D341Med (cell line): ENCODE measurements at regions not wholly inside any gene's neighbourhood (a gene's known extent, or its start where the extent isn't known, plus 50 kb on each side); places are given as distances from the start of the nearest gene placed in this dataset.

Experiments used
- DNase-seq: peaks from one replicate; pipeline ENCODE4 v3.0.0; 2012; ENCODE audit warnings: low spot score

- DNase-seq = no peak
Observed at GRCh38 chr7:108974641-108975040, 405.0 kb downstream of the DNAJB9 start.

GRCh38 chr7:108985037-108985436 is 415.4 kb downstream of the DNAJB9 start:
- DNase-seq = no peak

GRCh38 chr7:108989319-108989718 is 419.6 kb downstream of the DNAJB9 start:
- DNase-seq = no peak

- DNase-seq = no peak
Observed at GRCh38 chr7:108997480-108997879, 427.8 kb downstream of the DNAJB9 start.

GRCh38 chr7:109003742-109004141 is 434.1 kb downstream of the DNAJB9 start:
- DNase-seq = no peak

GRCh38 chr7:109009636-109010035 is 440.0 kb downstream of the DNAJB9 start:
- DNase-seq = no peak

GRCh38 chr7:109020251-109020650 is 450.6 kb downstream of the DNAJB9 start:
- DNase-seq = no peak

- no peak for DNase-seq
Observed at GRCh38 chr7:109021390-109021789, 451.7 kb downstream of the DNAJB9 start.

- no peak for DNase-seq
Observed at GRCh38 chr7:109029866-109030265, 460.2 kb downstream of the DNAJB9 start.

- DNase-seq = no peak
Observed at GRCh38 chr7:109044691-109045090, 475.0 kb downstream of the DNAJB9 start.

GRCh38 chr7:109049366-109049765 is 479.7 kb downstream of the DNAJB9 start:
- DNase-seq = no peak

GRCh38 chr7:109059089-109059488 is 489.4 kb downstream of the DNAJB9 start:
- DNase-seq = no peak

- DNase-seq = no peak
Observed at GRCh38 chr7:109062798-109063197, 493.1 kb downstream of the DNAJB9 start.

GRCh38 chr7:109073543-109073942 is 503.9 kb downstream of the DNAJB9 start:
- DNase-seq = no peak

GRCh38 chr7:109076396-109076972 is 506.8 kb downstream of the DNAJB9 start:
- no peak for DNase-seq

GRCh38 chr7:109091042-109091441 is 521.4 kb downstream of the DNAJB9 start:
- no peak for DNase-seq

- DNase-seq = no peak
Observed at GRCh38 chr7:109092268-109092667, 522.6 kb downstream of the DNAJB9 start.

- peak; percentile 68 for DNase-seq
Observed at GRCh38 chr7:109101332-109101731, 531.7 kb downstream of the DNAJB9 start.

- no peak for DNase-seq
Observed at GRCh38 chr7:109109558-109109957, 539.9 kb downstream of the DNAJB9 start.

GRCh38 chr7:109111086-109111485 is 541.4 kb downstream of the DNAJB9 start:
- no peak for DNase-seq

- no peak for DNase-seq
Observed at GRCh38 chr7:109121599-109122300, 552.1 kb downstream of the DNAJB9 start.

- no peak for DNase-seq
Observed at GRCh38 chr7:109125001-109125400, 555.3 kb downstream of the DNAJB9 start.

GRCh38 chr7:109126404-109127050 is 556.9 kb downstream of the DNAJB9 start:
- DNase-seq = no peak

- DNase-seq = no peak
Observed at GRCh38 chr7:109127145-109127544, 557.5 kb downstream of the DNAJB9 start.
